WTC11 (cell line): ENCODE measurements at regions not wholly inside any gene's neighbourhood (a gene's known extent, or its start where the extent isn't known, plus 50 kb on each side); places are given as distances from the start of the nearest gene placed in this dataset.

Experiments
- CTCF ChIP-seq: fragments of 200-600 bp; IDR thresholded peaks from 2 replicates; pipeline ENCODE4 v1.8.0; 2022; ENCODE audit warnings: antibody characterized with exemption
- JUN ChIP-seq: sonication (generic); formaldehyde crosslinking; IDR thresholded peaks from 2 replicates; pipeline ENCODE4 v1.8.0; 2023; ENCODE audit warnings: mild to moderate bottlenecking, missing genetic modification reagents
- RELA ChIP-seq: sonication (generic); formaldehyde crosslinking; IDR thresholded peaks from 2 replicates; pipeline ENCODE4 v1.8.1; 2022; ENCODE audit warnings: missing genetic modification reagents, mild to moderate bottlenecking, borderline replicate concordance
- USF2 ChIP-seq: sonication (generic); formaldehyde crosslinking; IDR thresholded peaks from 2 replicates; pipeline ENCODE4 v1.8.1; 2023; ENCODE audit warnings: mild to moderate bottlenecking, missing genetic modification reagents, moderate library complexity
- TF ChIP-seq, protein P1 (sequence below): sonication (generic); formaldehyde crosslinking; IDR thresholded peaks from 2 replicates; pipeline ENCODE4 v1.8.0; 2022; ENCODE audit warnings: mild to moderate bottlenecking, missing genetic modification reagents

- TF ChIP-seq USF2 (CRISPR knock-in tag) = no peak
- no peak for TF ChIP-seq CTCF
- no peak for TF ChIP-seq RELA
- TF ChIP-seq, protein P1, sequence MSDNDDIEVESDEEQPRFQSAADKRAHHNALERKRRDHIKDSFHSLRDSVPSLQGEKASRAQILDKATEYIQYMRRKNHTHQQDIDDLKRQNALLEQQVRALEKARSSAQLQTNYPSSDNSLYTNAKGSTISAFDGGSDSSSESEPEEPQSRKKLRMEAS (CRISPR knock-in tag) = no peak
- no peak for TF ChIP-seq JUN (CRISPR knock-in tag)
These were observed 149.1 kb upstream of the CNTN5 start for GRCh38 chr11:98871690-98872089.
